Activated naive CD8-positive, alpha-beta T cell treated with anti-CD3 and anti-CD28 coated beads for 36 hours (primary cell): ENCODE measurements at regions not wholly inside any gene's neighbourhood (a gene's known extent, or its start where the extent isn't known, plus 50 kb on each side); places are given as distances from the start of the nearest gene placed in this dataset.
"Not testable (repeated sequence)": the region's sequence is repeated elsewhere in the genome, so short reads cannot be mapped to it uniquely, and the experiment has no call there.

ENCODE experiments used
- DNase-seq: peaks from one replicate; pipeline ENCODE4 v3.0.0; 2021
- H3K27ac Mint-ChIP-seq: one replicate; pipeline ENCODE4 v1.8.0; 2022; ENCODE audit warnings: mild to moderate bottlenecking, moderate library complexity, mixed read lengths
- H3K27me3 Mint-ChIP-seq: one replicate; pipeline ENCODE4 v1.8.0; 2022; ENCODE audit warnings: mild to moderate bottlenecking, mixed read lengths
- H3K36me3 Mint-ChIP-seq: one replicate; pipeline ENCODE4 v1.8.0; 2021; ENCODE audit warnings: mild to moderate bottlenecking, mixed read lengths
- H3K4me1 Mint-ChIP-seq: one replicate; pipeline ENCODE4 v1.8.0; 2021; ENCODE audit warnings: mixed read lengths
- H3K4me3 Mint-ChIP-seq: one replicate; pipeline ENCODE4 v1.8.0; 2022; ENCODE audit warnings: mild to moderate bottlenecking, moderate library complexity, mixed read lengths
- H3K9me3 Mint-ChIP-seq: one replicate; pipeline ENCODE4 v1.8.0; 2022; ENCODE audit warnings: mixed read lengths

GRCh38 chr2:8592736-8593135 lies 89.1 kb upstream of the ID2 start:
- Mint-ChIP-seq H3K27me3 (peaks cover 14% of the 10 kb centered on the region), H3K36me3 (no peaks in the 10 kb centered on the region), H3K4me3 (no peak overlapping the region), H3K27ac (no peak overlapping the region), H3K4me1 (peaks cover 5% of the 10 kb centered on the region), H3K9me3 (no peaks in the 10 kb centered on the region)
- DNase-seq, result no peak

GRCh38 chr2:8593243-8593642 lies 88.6 kb upstream of the ID2 start:
- H3K36me3 Mint-ChIP-seq, result no peaks in the 10 kb centered on the region
- H3K27me3 Mint-ChIP-seq, result peaks cover 9% of the 10 kb centered on the region
- H3K9me3 Mint-ChIP-seq, result no peaks in the 10 kb centered on the region
- DNase-seq, result no peak
- H3K4me3 Mint-ChIP-seq, result no peak overlapping the region
- no peak overlapping the region for H3K27ac Mint-ChIP-seq
- peaks cover 5% of the 10 kb centered on the region for H3K4me1 Mint-ChIP-seq

GRCh38 chr2:8594731-8595427 lies 87.0 kb upstream of the ID2 start:
- Mint-ChIP-seq H3K27ac (no peak overlapping the region), H3K4me3 (no peak overlapping the region), H3K9me3 (no peaks in the 10 kb centered on the region), H3K27me3 (no peaks in the 10 kb centered on the region), H3K4me1 (peaks cover 3% of the 10 kb centered on the region), H3K36me3 (no peaks in the 10 kb centered on the region)
- DNase-seq, result no peak

GRCh38 chr2:8595428-8595805 lies 86.4 kb upstream of the ID2 start:
- Mint-ChIP-seq H3K27ac (no peak overlapping the region), H3K9me3 (no peaks in the 10 kb centered on the region), H3K27me3 (no peaks in the 10 kb centered on the region), H3K36me3 (no peaks in the 10 kb centered on the region), H3K4me1 (peaks cover 3% of the 10 kb centered on the region), H3K4me3 (no peak overlapping the region)
- DNase-seq, result no peak

GRCh38 chr2:8595811-8596600 lies 85.8 kb upstream of the ID2 start:
- H3K4me1 Mint-ChIP-seq, result peaks cover 3% of the 10 kb centered on the region
- no peaks in the 10 kb centered on the region for H3K36me3 Mint-ChIP-seq
- H3K9me3 Mint-ChIP-seq, result no peaks in the 10 kb centered on the region
- no peak overlapping the region for H3K4me3 Mint-ChIP-seq
- no peak for DNase-seq
- no peaks in the 10 kb centered on the region for H3K27me3 Mint-ChIP-seq
- no peak overlapping the region for H3K27ac Mint-ChIP-seq

- H3K9me3 Mint-ChIP-seq, result no peaks in the 10 kb centered on the region
Observed at GRCh38 chr2:8597094-8597493, 84.8 kb upstream of the ID2 start.

GRCh38 chr2:8597559-8598225 lies 84.2 kb upstream of the ID2 start:
- no peaks in the 10 kb centered on the region for H3K36me3 Mint-ChIP-seq
- H3K9me3 Mint-ChIP-seq, result no peaks in the 10 kb centered on the region
- H3K27ac Mint-ChIP-seq, result no peak overlapping the region
- peaks cover 4% of the 10 kb centered on the region for H3K4me1 Mint-ChIP-seq
- H3K27me3 Mint-ChIP-seq, result no peaks in the 10 kb centered on the region
- no peak overlapping the region for H3K4me3 Mint-ChIP-seq
- no peak for DNase-seq

More at GRCh38 chr2:8597094-8597493, 84.8 kb upstream of the ID2 start:
- DNase-seq, result no peak
- no peaks in the 10 kb centered on the region for H3K27me3 Mint-ChIP-seq
- H3K4me1 Mint-ChIP-seq, result peaks cover 3% of the 10 kb centered on the region
- H3K27ac Mint-ChIP-seq, result no peak overlapping the region
- no peak overlapping the region for H3K4me3 Mint-ChIP-seq
- no peaks in the 10 kb centered on the region for H3K36me3 Mint-ChIP-seq

GRCh38 chr2:8598295-8599165 lies 83.3 kb upstream of the ID2 start:
- no peaks in the 10 kb centered on the region for H3K36me3 Mint-ChIP-seq
- no peak for DNase-seq
- no peaks in the 10 kb centered on the region for H3K9me3 Mint-ChIP-seq
- no peak overlapping the region for H3K4me3 Mint-ChIP-seq
- H3K27me3 Mint-ChIP-seq, result no peaks in the 10 kb centered on the region
- H3K4me1 Mint-ChIP-seq, result peaks cover 8% of the 10 kb centered on the region
- no peak overlapping the region for H3K27ac Mint-ChIP-seq

- no peaks in the 10 kb centered on the region for H3K27me3 Mint-ChIP-seq
- H3K27ac Mint-ChIP-seq, result no peak overlapping the region
- H3K4me3 Mint-ChIP-seq, result no peak overlapping the region
- peaks cover 8% of the 10 kb centered on the region for H3K4me1 Mint-ChIP-seq
- no peak for DNase-seq
- no peaks in the 10 kb centered on the region for H3K9me3 Mint-ChIP-seq
- no peaks in the 10 kb centered on the region for H3K36me3 Mint-ChIP-seq
Observed at GRCh38 chr2:8599421-8600242, 82.2 kb upstream of the ID2 start.

- Mint-ChIP-seq H3K4me3 (no peak overlapping the region), H3K27ac (no peak overlapping the region), H3K27me3 (no peaks in the 10 kb centered on the region), H3K4me1 (peaks cover 8% of the 10 kb centered on the region), H3K9me3 (no peaks in the 10 kb centered on the region), H3K36me3 (no peaks in the 10 kb centered on the region)
- DNase-seq, result no peak
Observed at GRCh38 chr2:8600456-8600855, 81.4 kb upstream of the ID2 start.

GRCh38 chr2:8602809-8603208 lies 79.0 kb upstream of the ID2 start:
- Mint-ChIP-seq H3K27ac (no peak overlapping the region), H3K9me3 (no peaks in the 10 kb centered on the region), H3K36me3 (no peaks in the 10 kb centered on the region), H3K4me3 (no peak overlapping the region), H3K4me1 (peaks cover 14% of the 10 kb centered on the region), H3K27me3 (no peaks in the 10 kb centered on the region)
- no peak for DNase-seq

- H3K27me3 Mint-ChIP-seq, H3K9me3 Mint-ChIP-seq, H3K27ac Mint-ChIP-seq, DNase-seq, H3K36me3 Mint-ChIP-seq, H3K4me3 Mint-ChIP-seq: not testable (repeated sequence)
- peaks cover 14% of the 10 kb centered on the region for H3K4me1 Mint-ChIP-seq
Observed at GRCh38 chr2:8603356-8603755, 78.5 kb upstream of the ID2 start.

GRCh38 chr2:8604262-8604661 lies 77.6 kb upstream of the ID2 start:
- DNase-seq, result no peak
- no peak overlapping the region for H3K27ac Mint-ChIP-seq
- H3K4me3 Mint-ChIP-seq, result no peak overlapping the region
- no peaks in the 10 kb centered on the region for H3K36me3 Mint-ChIP-seq
- H3K27me3 Mint-ChIP-seq, result no peaks in the 10 kb centered on the region
- H3K9me3 Mint-ChIP-seq, result no peaks in the 10 kb centered on the region
- H3K4me1 Mint-ChIP-seq, result peaks cover 16% of the 10 kb centered on the region

- Mint-ChIP-seq H3K27me3 (no peaks in the 10 kb centered on the region), H3K4me1 (peaks cover 16% of the 10 kb centered on the region), H3K4me3 (no peak overlapping the region), H3K9me3 (peaks cover 3% of the 10 kb centered on the region), H3K27ac (no peak overlapping the region), H3K36me3 (no peaks in the 10 kb centered on the region)
- DNase-seq, result no peak
Observed at GRCh38 chr2:8605351-8606065, 76.3 kb upstream of the ID2 start.
